Smooth muscle cell (in vitro differentiated cells): ENCODE measurements at regions not wholly inside any gene's neighbourhood (a gene's known extent, or its start where the extent isn't known, plus 50 kb on each side); places are given as distances from the start of the nearest gene placed in this dataset.

Experiments used
- DNase-seq: peaks from one replicate; lab custom pipeline; 2025; ENCODE audit not compliant: unreplicated experiment; lab: John Stamatoyannopoulos, UW
- H2AFZ ChIP-seq: fragments of 200-600 bp; sonication (generic); 2 replicates; pipeline ENCODE4 v1.6.0; 2016; ENCODE audit warnings: antibody characterized with exemption, low read depth, mild to moderate bottlenecking
- H3F3A ChIP-seq: fragments of 200-600 bp; sonication (generic); 2 replicates; pipeline ENCODE4 v1.6.0; 2017; ENCODE audit warnings: antibody characterized with exemption, low read depth
- H3K27ac ChIP-seq: fragments of 200-600 bp; sonication (generic); 2 replicates; pipeline ENCODE4 v1.5.1; 2016; ENCODE audit warnings: low read depth, mild to moderate bottlenecking
- H3K27me3 ChIP-seq: fragments of 200-600 bp; sonication (generic); 2 replicates; pipeline ENCODE4 v1.6.1; 2016; ENCODE audit warnings: low read depth, mild to moderate bottlenecking
- H3K36me3 ChIP-seq: fragments of 200-600 bp; sonication (generic); 2 replicates; pipeline ENCODE4 v1.5.1; 2016; ENCODE audit warnings: low read depth
- H3K4me1 ChIP-seq: fragments of 200-600 bp; sonication (generic); 2 replicates; pipeline ENCODE4 v1.5.1; 2016; ENCODE audit warnings: low read depth
- H3K4me2 ChIP-seq: fragments of 200-600 bp; sonication (generic); 2 replicates; pipeline ENCODE4 v1.6.0; 2016; ENCODE audit warnings: mild to moderate bottlenecking
- H3K4me3 ChIP-seq: fragments of 200-600 bp; sonication (generic); 2 replicates; pipeline ENCODE4 v1.5.1; 2016; ENCODE audit warnings: mild to moderate bottlenecking
- H3K79me2 ChIP-seq: fragments of 200-600 bp; sonication (generic); 2 replicates; pipeline ENCODE4 v1.6.0; 2016; ENCODE audit warnings: low read depth, mild to moderate bottlenecking
- H3K9ac ChIP-seq: fragments of 200-600 bp; sonication (generic); 2 replicates; pipeline ENCODE4 v1.6.0; 2016; ENCODE audit warnings: low read depth
- H3K9me3 ChIP-seq: fragments of 200-600 bp; sonication (generic); replicated peaks from 2 replicates; pipeline ENCODE4 v1.5.1; 2016; ENCODE audit warnings: low read depth
- H4K20me1 ChIP-seq: fragments of 200-600 bp; sonication (generic); 2 replicates; pipeline ENCODE4 v1.6.0; 2016; ENCODE audit warnings: low read depth
- CTCF ChIP-seq: fragments of 200-600 bp; sonication (generic); IDR thresholded peaks from 2 replicates; pipeline ENCODE4 v1.5.1; 2017; ENCODE audit warnings: borderline replicate concordance, mild to moderate bottlenecking, antibody characterized with exemption; ENCODE audit not compliant: insufficient read depth, poor library complexity, severe bottlenecking
- WGBS: methylation state at CpG from one replicate; pipeline ENCODE4 v1.1.7; 2016; ENCODE audit warnings: low lambda C conversion rate; 5-methylcytosine and 5-hydroxymethylcytosine counted together

DNA sequence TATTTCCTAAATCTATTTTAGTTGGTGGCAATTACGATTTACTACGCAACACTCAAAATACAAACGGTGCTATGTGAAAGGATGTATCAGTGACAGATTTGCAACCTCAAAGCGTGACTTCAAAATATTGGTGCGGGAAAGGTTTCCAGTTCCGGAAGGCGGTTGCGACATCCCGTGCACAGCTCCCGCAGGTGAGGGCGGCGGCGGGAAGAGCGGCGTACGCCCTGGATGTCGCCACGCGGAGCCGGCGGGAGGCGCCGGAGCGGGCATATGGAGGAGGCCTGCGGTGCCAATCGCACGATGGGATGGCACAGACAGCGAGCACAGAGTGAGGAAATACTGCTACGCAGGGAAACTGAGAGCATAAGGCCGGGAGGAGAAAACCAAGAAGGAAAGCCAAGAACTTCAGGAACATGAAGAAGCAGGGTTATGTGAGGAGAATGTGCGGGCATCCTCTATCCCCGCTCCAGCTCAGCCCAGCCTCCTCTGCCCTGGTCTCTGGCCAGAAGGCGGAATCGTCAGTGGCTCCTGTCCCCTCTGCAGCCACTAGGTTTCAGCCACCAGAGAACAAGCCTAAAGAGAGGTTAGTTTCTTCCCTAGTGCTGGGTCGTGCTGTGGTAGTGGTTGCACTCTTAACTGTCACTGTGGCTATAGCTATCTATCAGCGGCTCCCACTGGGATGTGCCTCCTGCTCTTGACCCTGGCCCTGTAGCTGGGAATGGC, 378.1 kb upstream of the TLE4 start:
- no peaks in the 10 kb centered on the region for H3K36me3 ChIP-seq
- H4K20me1 ChIP-seq = no peaks in the 10 kb centered on the region
- H3K4me2 ChIP-seq = no peak overlapping the region
- H2AFZ ChIP-seq = no peak overlapping the region
- no peak for DNase-seq
- no peaks in the 10 kb centered on the region for H3K4me1 ChIP-seq
- no peaks in the 10 kb centered on the region for H3K79me2 ChIP-seq
- no peak overlapping the region for H3K9ac ChIP-seq
- peak overlapping the region; percentile 77 for H3K27ac ChIP-seq
- H3K9me3 ChIP-seq = no peaks in the 10 kb centered on the region
- no peak overlapping the region for H3K4me3 ChIP-seq
- H3F3A ChIP-seq = peaks cover 4% of the 10 kb centered on the region
- no peak for TF ChIP-seq CTCF
- H3K27me3 ChIP-seq = no peaks in the 10 kb centered on the region
- WGBS = 96% methylated on average over 35 of the region's 36 CpGs

DNA sequence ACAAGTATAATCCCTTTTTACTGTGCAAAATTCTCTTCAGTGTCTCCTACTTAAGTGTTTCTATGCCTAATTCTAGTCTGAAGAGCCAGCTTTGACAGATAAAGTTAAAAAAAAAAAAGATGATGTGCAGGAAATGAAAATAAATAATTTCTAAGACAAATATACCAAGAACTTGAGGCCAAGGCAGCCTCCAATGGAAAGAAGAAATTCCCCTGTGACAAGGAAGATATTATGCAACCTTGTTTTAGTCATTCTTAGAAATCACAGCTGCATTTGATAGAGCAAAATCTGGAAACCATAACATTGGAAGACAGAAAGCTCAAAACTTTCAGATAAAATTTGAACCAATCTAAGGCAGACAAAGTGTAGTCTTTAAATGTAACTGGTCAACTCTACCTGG, 375.9 kb upstream of the TLE4 start:
- no peaks in the 10 kb centered on the region for H3K4me1 ChIP-seq
- no peak overlapping the region for H3K9ac ChIP-seq
- no peaks in the 10 kb centered on the region for H3K79me2 ChIP-seq
- H3K27me3 ChIP-seq = no peaks in the 10 kb centered on the region
- peak overlapping the region; percentile 57 for H3K27ac ChIP-seq
- DNase-seq = no peak
- H3K4me2 ChIP-seq = peak overlapping the region; percentile 0
- H3K9me3 ChIP-seq = no peaks in the 10 kb centered on the region
- no peak overlapping the region for H2AFZ ChIP-seq
- TF ChIP-seq CTCF = no peak
- peaks cover 6% of the 10 kb centered on the region for H3F3A ChIP-seq
- H4K20me1 ChIP-seq = no peaks in the 10 kb centered on the region
- no peak overlapping the region for H3K4me3 ChIP-seq
- H3K36me3 ChIP-seq = no peaks in the 10 kb centered on the region

DNA sequence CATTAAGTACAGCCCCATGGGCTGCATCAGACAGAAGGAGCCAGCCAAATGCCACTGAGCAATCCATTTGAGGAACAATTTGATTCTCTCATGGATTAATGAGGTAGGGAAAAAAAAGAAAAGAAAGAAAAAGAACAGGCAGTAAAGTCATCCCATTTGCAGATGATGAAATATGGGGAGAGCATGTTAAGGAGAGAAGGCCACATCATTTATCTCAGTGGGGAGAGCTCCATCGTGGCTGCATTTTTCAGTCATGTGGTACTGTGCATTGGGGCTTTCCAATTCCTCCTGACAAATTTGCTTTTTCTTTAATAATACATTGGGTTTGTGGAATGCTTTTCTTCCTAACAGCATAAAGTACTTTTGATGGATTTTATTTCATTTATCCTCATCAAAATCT, 375.2 kb upstream of the TLE4 start:
- Histone ChIP-seq H3K27ac (peak overlapping the region; percentile 57), H3K4me1 (no peaks in the 10 kb centered on the region)
- DNase-seq = no peak

More for the DNA sequence above, 375.2 kb upstream of the TLE4 start:
- H3K9ac ChIP-seq = no peak overlapping the region
- H4K20me1 ChIP-seq = no peaks in the 10 kb centered on the region
- H3K9me3 ChIP-seq = no peaks in the 10 kb centered on the region
- no peak overlapping the region for H3K4me2 ChIP-seq
- WGBS = 45% methylated on average over 1 of the region's 1 CpG
- H3K4me3 ChIP-seq = no peak overlapping the region
- no peaks in the 10 kb centered on the region for H3K79me2 ChIP-seq
- H3F3A ChIP-seq = peaks cover 10% of the 10 kb centered on the region
- H3K36me3 ChIP-seq = no peaks in the 10 kb centered on the region
- no peaks in the 10 kb centered on the region for H3K27me3 ChIP-seq
- no peak overlapping the region for H2AFZ ChIP-seq
- no peak for TF ChIP-seq CTCF
